ENCODE measurements at regions not wholly inside any gene's neighbourhood (a gene's known extent, or its start where the extent isn't known, plus 50 kb on each side); places are given as distances from the start of the nearest gene placed in this dataset.

- no peak for DNase-seq
Measured at GRCh38 chr17:36730095-36730808, 128.9 kb downstream of the MRM1 start.

- no peak for DNase-seq
Measured at GRCh38 chr17:36730857-36731490, 129.6 kb downstream of the MRM1 start.

- DNase-seq = no peak
Measured at GRCh38 chr17:36731811-36732210, 130.4 kb downstream of the MRM1 start.

GRCh38 chr17:36732351-36732750 is 131.0 kb downstream of the MRM1 start:
- DNase-seq = no peak

GRCh38 chr17:36736201-36737156 is 135.1 kb downstream of the MRM1 start:
- no peak for DNase-seq

GRCh38 chr17:36739208-36739607 is 137.8 kb downstream of the MRM1 start:
- no peak for DNase-seq

- no peak for DNase-seq
Measured at GRCh38 chr17:36740157-36740556, 138.8 kb downstream of the MRM1 start.

GRCh38 chr17:36741019-36741902 is 139.9 kb downstream of the MRM1 start:
- no peak for DNase-seq

GRCh38 chr17:36742267-36743000 is 141.1 kb downstream of the MRM1 start:
- DNase-seq = no peak

GRCh38 chr17:36743130-36743529 is 141.7 kb downstream of the MRM1 start:
- DNase-seq = no peak

GRCh38 chr17:36746381-36747053 is 145.1 kb downstream of the MRM1 start:
- no peak for DNase-seq

GRCh38 chr17:36747861-36748260 is 146.5 kb downstream of the MRM1 start:
- no peak for DNase-seq

- no peak for DNase-seq
Measured at GRCh38 chr17:36748272-36748671, 146.9 kb downstream of the MRM1 start.

- no peak for DNase-seq
Measured at GRCh38 chr17:36749493-36749892, 148.1 kb downstream of the MRM1 start.

- DNase-seq = no peak
Measured at GRCh38 chr17:36750316-36750885, 149.0 kb downstream of the MRM1 start.

- no peak for DNase-seq
Measured at GRCh38 chr17:36752096-36752888, 150.9 kb downstream of the MRM1 start.

- peak; percentile 45 for DNase-seq
Measured at GRCh38 chr17:36755586-36755985, 154.2 kb downstream of the MRM1 start.

- DNase-seq = no peak
Measured at GRCh38 chr17:36756695-36757094, 155.3 kb downstream of the MRM1 start.

GRCh38 chr17:36760425-36760824 is 159.0 kb downstream of the MRM1 start:
- DNase-seq = no peak

All from activated CD4-positive, alpha-beta T cell treated with anti-CD3 and anti-CD28 coated beads, Interleukin-2, Interleukin-6, amounts not matched to agents 100 ng/mL and 50 ng/mL, durations not matched to agents 16 hours and 8 hours (primary cell).